Tibial nerve (tissue), 4 donors: ENCODE measurements at regions not wholly inside any gene's neighbourhood (a gene's known extent, or its start where the extent isn't known, plus 50 kb on each side); places are given as distances from the start of the nearest gene placed in this dataset.

Experiments
- DNase-seq, 2 donors: peaks; one replicate each; pipeline ENCODE4 v3.0.0-alpha.2; 2019; ENCODE audit warnings: low spot score in 2 of 2
- H3K27ac ChIP-seq, 4 donors: fragments of 200-600 bp; sonication (generic) in 3 of 4; one replicate each; pipeline ENCODE4 v1.5.1; 2017 to 2019; ENCODE audit warnings: mild to moderate bottlenecking in 1 of 4
- H3K27me3 ChIP-seq, 2 donors: fragments of 200-600 bp; sonication (generic) in 1 of 2; one replicate each; pipeline versions ENCODE4 v1.5.1 to v1.6.0; 2017 to 2019
- H3K36me3 ChIP-seq, 3 donors: fragments of 200-600 bp; sonication (generic); one replicate each; pipeline ENCODE4 v1.5.1; 2018 to 2019
- H3K4me1 ChIP-seq, 4 donors: fragments of 200-600 bp; sonication (generic) in 3 of 4; one replicate each; pipeline ENCODE4 v1.5.1; 2017 to 2019
- H3K4me3 ChIP-seq, 4 donors: fragments of 200-600 bp; sonication (generic) in 3 of 4; one replicate each; pipeline ENCODE4 v1.5.1; 2017 to 2019; ENCODE audit warnings: mild to moderate bottlenecking in 1 of 4, moderate library complexity in 1 of 4
- H3K9me3 ChIP-seq, 4 donors: fragments of 200-600 bp; sonication (generic) in 3 of 4; one replicate each; pipeline ENCODE4 v1.5.1; 2017 to 2019
- CTCF ChIP-seq, 5 experiments: fragments of 200-600 bp in 3 of 5; fragments of 450-650 bp in 2 of 5; sonication (generic) in 3 of 5; IDR thresholded peaks; one replicate each; pipeline ENCODE4 v1.5.1; 2016 to 2019; ENCODE audit warnings: antibody characterized with exemption in 5 of 5, mild to moderate bottlenecking in 3 of 5, moderate library complexity in 2 of 5
- EP300 ChIP-seq, 2 donors: sonication (generic); formaldehyde crosslinking; IDR thresholded peaks; one replicate each; pipeline ENCODE4 v1.6.1; 2017; ENCODE audit warnings: antibody characterized with exemption in 2 of 2, mild to moderate bottlenecking in 1 of 2
- POLR2A ChIP-seq, 2 donors: fragments of 450-650 bp; IDR thresholded peaks; one replicate each; pipeline ENCODE4 v1.6.1; 2017; ENCODE audit warnings: antibody characterized with exemption in 2 of 2, mild to moderate bottlenecking in 2 of 2, moderate library complexity in 2 of 2
- WGBS, 2 donors: methylation state at CpG; one replicate each; pipeline ENCODE4 v1.1.5; 2018; 5-methylcytosine and 5-hydroxymethylcytosine counted together

GRCh38 chr12:14257734-14258574 lies 107.5 kb upstream of the ATF7IP start:
- Histone ChIP-seq H3K4me3 (peak overlapping the region in 1 of 4 donors; percentile 19), H3K27me3 (no peaks in the 10 kb centered on the region), H3K36me3 (no peaks in the 10 kb centered on the region), H3K27ac (peak overlapping the region; percentile 77 to 95 (median 84)), H3K4me1 (peaks cover 0 to 55% (median 24%) of the 10 kb centered on the region in 4 donors), H3K9me3 (peaks cover 0 to 7% (median 0%) of the 10 kb centered on the region in 4 donors)
- 30 to 31% methylated on average over 12 to 13 of the region's 13 CpGs for WGBS, 2 donors
- DNase-seq, result peak; percentile 93 to 99
- TF ChIP-seq CTCF (IDR thresholded peaks at IDR 0.05) (peak in 3 of 5 experiments; percentile 7 to 68 (median 22)), EP300 (IDR thresholded peaks at IDR 0.05) (peak in 1 of 2 donors; percentile 92), POLR2A (IDR thresholded peaks at IDR 0.05) (peak in 1 of 2 donors; percentile 83)

- Histone ChIP-seq H3K36me3 (no peaks in the 10 kb centered on the region), H3K4me3 (no peak overlapping the region), H3K27me3 (no peaks in the 10 kb centered on the region), H3K4me1 (peaks cover 0 to 55% (median 24%) of the 10 kb centered on the region in 4 donors), H3K27ac (peak overlapping the region; percentile 77 to 95 (median 84)), H3K9me3 (peaks cover 0 to 7% (median 0%) of the 10 kb centered on the region in 4 donors)
- no peak for DNase-seq
- TF ChIP-seq POLR2A (IDR thresholded peaks at IDR 0.05) (no peak), EP300 (IDR thresholded peaks at IDR 0.05) (no peak), CTCF (IDR thresholded peaks at IDR 0.05) (no peak)
- WGBS, 2 donors, result 59 to 67% methylated on average over 4 of the region's 4 CpGs
Observed at GRCh38 chr12:14258575-14258940, 106.9 kb upstream of the ATF7IP start.

- H3K27ac ChIP-seq, result peak overlapping the region; percentile 79 to 95 (median 86)
- peak overlapping the region in 1 of 4 donors; percentile 42 for H3K4me3 ChIP-seq
- no peak for DNase-seq
- peaks cover 0 to 55% (median 24%) of the 10 kb centered on the region in 4 donors for H3K4me1 ChIP-seq
- WGBS, 2 donors, result 78 to 80% methylated on average over 11 of the region's 11 CpGs
- peaks cover 0 to 14% (median 0%) of the 10 kb centered on the region in 4 donors for H3K9me3 ChIP-seq
- TF ChIP-seq POLR2A (IDR thresholded peaks at IDR 0.05) (no peak), CTCF (IDR thresholded peaks at IDR 0.05) (no peak), EP300 (IDR thresholded peaks at IDR 0.05) (no peak)
- no peaks in the 10 kb centered on the region for H3K27me3 ChIP-seq
- H3K36me3 ChIP-seq, result no peaks in the 10 kb centered on the region
Observed at GRCh38 chr12:14259481-14260010, 105.9 kb upstream of the ATF7IP start.

GRCh38 chr12:14260011-14260993 lies 105.2 kb upstream of the ATF7IP start:
- no peak for TF ChIP-seq CTCF (IDR thresholded peaks at IDR 0.05)
- TF ChIP-seq POLR2A (IDR thresholded peaks at IDR 0.05), result peak in 1 of 2 donors; percentile 12
- peak; percentile 29 to 45 for TF ChIP-seq EP300 (IDR thresholded peaks at IDR 0.05)
- Histone ChIP-seq H3K4me3 (peak overlapping the region; percentile 8 to 42 (median 30)), H3K27ac (peak overlapping the region; percentile 79 to 95 (median 86)), H3K4me1 (peaks cover 0 to 55% (median 24%) of the 10 kb centered on the region in 4 donors), H3K9me3 (peaks cover 0 to 18% (median 0%) of the 10 kb centered on the region in 4 donors), H3K36me3 (no peaks in the 10 kb centered on the region), H3K27me3 (no peaks in the 10 kb centered on the region)
- peak; percentile 87 to 88 for DNase-seq
- WGBS, 2 donors, result 8 to 12% methylated on average over 31 of the region's 31 CpGs
